DMS153 treated with DMSO at 0.1 percent for 48 hours (cell line): ENCODE measurements at regions not wholly inside any gene's neighbourhood (a gene's known extent, or its start where the extent isn't known, plus 50 kb on each side); places are given as distances from the start of the nearest gene placed in this dataset.
"Not testable (repeated sequence)": the region's sequence is repeated elsewhere in the genome, so short reads cannot be mapped to it uniquely, and the experiment has no call there.

ENCODE experiments used
- DNase-seq: peaks from one replicate; lab custom pipeline; 2025; ENCODE audit not compliant: unreplicated experiment; lab: John Stamatoyannopoulos, UW

- no peak for DNase-seq
Observed at GRCh38 chr11:38460896-38461295, 1862.9 kb upstream of the RAG2 start.

GRCh38 chr11:38460429-38460828, 1862.4 kb upstream of the RAG2 start:
- no peak for DNase-seq

- DNase-seq: no peak
Observed at GRCh38 chr11:38456371-38456770, 1858.3 kb upstream of the RAG2 start.

- DNase-seq: no peak
Observed at GRCh38 chr11:38448284-38448683, 1850.2 kb upstream of the RAG2 start.

GRCh38 chr11:38446336-38446735, 1848.3 kb upstream of the RAG2 start:
- DNase-seq: no peak

- no peak for DNase-seq
Observed at GRCh38 chr11:38438091-38438490, 1840.1 kb upstream of the RAG2 start.

- DNase-seq: no peak
Observed at GRCh38 chr11:38425578-38425977, 1827.5 kb upstream of the RAG2 start.

GRCh38 chr11:38423042-38423441, 1825.0 kb upstream of the RAG2 start:
- DNase-seq: no peak

- DNase-seq: no peak
Observed at GRCh38 chr11:38416141-38416540, 1818.1 kb upstream of the RAG2 start.

GRCh38 chr11:38411149-38411548, 1813.1 kb upstream of the RAG2 start:
- DNase-seq: no peak

- no peak for DNase-seq
Observed at GRCh38 chr11:38402063-38402462, 1804.0 kb upstream of the RAG2 start.

GRCh38 chr11:38392176-38392575, 1794.1 kb upstream of the RAG2 start:
- no peak for DNase-seq

GRCh38 chr11:38384568-38384967, 1786.5 kb upstream of the RAG2 start:
- DNase-seq: no peak

GRCh38 chr11:38365274-38365673, 1767.2 kb upstream of the RAG2 start:
- DNase-seq: no peak

- DNase-seq: no peak
Observed at GRCh38 chr11:38356255-38356654, 1758.2 kb upstream of the RAG2 start.

- DNase-seq: no peak
Observed at GRCh38 chr11:38345286-38345685, 1747.2 kb upstream of the RAG2 start.

GRCh38 chr11:38341612-38342011, 1743.6 kb upstream of the RAG2 start:
- not testable (repeated sequence) for DNase-seq

GRCh38 chr11:38339835-38340440, 1741.9 kb upstream of the RAG2 start:
- no peak for DNase-seq

GRCh38 chr11:38338022-38338421, 1740.0 kb upstream of the RAG2 start:
- not testable (repeated sequence) for DNase-seq

GRCh38 chr11:38332046-38332445, 1734.0 kb upstream of the RAG2 start:
- no peak for DNase-seq

GRCh38 chr11:38330578-38330977, 1732.5 kb upstream of the RAG2 start:
- no peak for DNase-seq

- DNase-seq: no peak
Observed at GRCh38 chr11:38323961-38324761, 1726.1 kb upstream of the RAG2 start.

- no peak for DNase-seq
Observed at GRCh38 chr11:38315151-38315550, 1717.1 kb upstream of the RAG2 start.
